ENCODE measurements at regions not wholly inside any gene's neighbourhood (a gene's known extent, or its start where the extent isn't known, plus 50 kb on each side); places are given as distances from the start of the nearest gene placed in this dataset.

- TF ChIP-seq CDX4 (CRISPR knock-in tag; IDR thresholded peaks at IDR 0.05; ENCODE audit: borderline replicate concordance) (no peak), GTF2I (CRISPR knock-in tag; conservative IDR thresholded peaks at IDR 0.05) (no peak)
Observed at GRCh38 chr10:2212244-2212834, 475.0 kb upstream of the ADARB2 start (continued).

- Mint-ChIP-seq H3K4me1 (peaks cover 17% of the 10 kb centered on the region), H3K27me3 (ENCODE audit: low read depth) (no peaks in the 10 kb centered on the region; the same call in 1 of the 2 replicates), H3K27ac (no peak overlapping the region), H3K4me3 (no peak overlapping the region), H3K9me3 (peaks cover 4% of the 10 kb centered on the region; the same call in 1 of the 2 replicates), H3K36me3 (no peaks in the 10 kb centered on the region)
- no peak for ATAC-seq
- ChIA-PET POLR2A (no interaction called here), CTCF (no interaction called here)
- TF ChIP-seq ZNF281 (CRISPR knock-in tag; IDR thresholded peaks at IDR 0.05) (no peak), USF2 (CRISPR knock-in tag; IDR thresholded peaks at IDR 0.05) (no peak), NFATC4 (CRISPR knock-in tag; IDR thresholded peaks at IDR 0.05) (no peak), SP1 (CRISPR knock-in tag; conservative IDR thresholded peaks at IDR 0.05) (no peak), ZNF512 (CRISPR knock-in tag; IDR thresholded peaks at IDR 0.05; ENCODE audit: borderline replicate concordance) (no peak), PRDM15 (CRISPR knock-in tag; IDR thresholded peaks at IDR 0.05) (no peak), CDX4 (CRISPR knock-in tag; IDR thresholded peaks at IDR 0.05; ENCODE audit: borderline replicate concordance) (no peak), ETV6 (CRISPR knock-in tag; IDR thresholded peaks at IDR 0.05) (no peak), ZNF416 (CRISPR knock-in tag; IDR thresholded peaks at IDR 0.05) (no peak), RELA (CRISPR knock-in tag; IDR thresholded peaks at IDR 0.05; ENCODE audit: borderline replicate concordance) (no peak), NR3C1 (CRISPR knock-in tag; conservative IDR thresholded peaks at IDR 0.05; ENCODE audit: low read depth) (no peak), TEAD1 (CRISPR knock-in tag; IDR thresholded peaks at IDR 0.05) (no peak), CREB1 (CRISPR knock-in tag; IDR thresholded peaks at IDR 0.05) (no peak), HMGXB4 (CRISPR knock-in tag; IDR thresholded peaks at IDR 0.05) (no peak)
- DNase-seq (ENCODE audit: low spot score): no peak
Observed at GRCh38 chr10:2210088-2210487, 472.8 kb upstream of the ADARB2 start.
